Neural cell (in vitro differentiated cells): ENCODE measurements at regions not wholly inside any gene's neighbourhood (a gene's known extent, or its start where the extent isn't known, plus 50 kb on each side); places are given as distances from the start of the nearest gene placed in this dataset.

ENCODE experiments used
- H2AFZ ChIP-seq: fragments of 200-600, 300-800 bp; sonication (generic), shearing (Covaris generic); 2 replicates; pipeline ENCODE4 v1.6.0; 2014; ENCODE audit warnings: low read depth, mild to moderate bottlenecking, antibody characterized with exemption, low read length, moderate library complexity
- H3F3A ChIP-seq: fragments of 200-600 bp; shearing (Covaris generic); 2 replicates; pipeline ENCODE4 v1.6.1; 2016; ENCODE audit warnings: mild to moderate bottlenecking, moderate library complexity, mixed read lengths, antibody characterized with exemption, low read length; ENCODE audit not compliant: insufficient read depth, poor library complexity, severe bottlenecking
- H3K27ac ChIP-seq: fragments of 200-600, 300-800 bp; sonication (generic), shearing (Covaris generic); 2 replicates; pipeline ENCODE4 v1.5.1; 2014; ENCODE audit warnings: mild to moderate bottlenecking, low read length, moderate library complexity
- H3K27me3 ChIP-seq: fragments of 300-800, 200-600 bp; sonication (generic), shearing (Covaris generic); 2 replicates; pipeline ENCODE4 v1.6.0; 2014; ENCODE audit warnings: mild to moderate bottlenecking, low read depth, low read length, moderate library complexity; ENCODE audit not compliant: insufficient read depth
- H3K36me3 ChIP-seq: fragments of 300-800, 200-600 bp; sonication (generic), shearing (Covaris generic); 2 replicates; pipeline ENCODE4 v1.5.1; 2014; ENCODE audit warnings: mild to moderate bottlenecking, antibody characterized with exemption, low read length, moderate library complexity; ENCODE audit not compliant: insufficient read depth
- H3K4me2 ChIP-seq: fragments of 300-800, 200-600 bp; sonication (generic), shearing (Covaris generic); 2 replicates; pipeline ENCODE4 v1.6.0; 2014; ENCODE audit warnings: mild to moderate bottlenecking, low read length
- H3K4me3 ChIP-seq: fragments of 300-800, 200-600 bp; sonication (generic), shearing (Covaris generic); 2 replicates; pipeline ENCODE4 v1.5.1; 2014; ENCODE audit warnings: mild to moderate bottlenecking, low read length, moderate library complexity
- H3K79me2 ChIP-seq: fragments of 200-600 bp; shearing (Covaris generic); replicated peaks from 2 replicates; pipeline ENCODE4 v1.6.0; 2014; ENCODE audit warnings: mild to moderate bottlenecking, low read length, moderate library complexity; ENCODE audit not compliant: insufficient read depth
- H3K9ac ChIP-seq: fragments of 300-800, 200-600 bp; sonication (generic), shearing (Covaris generic); 2 replicates; pipeline ENCODE4 v1.6.1; 2016; ENCODE audit warnings: mild to moderate bottlenecking, low read length, mixed read lengths
- H3K9me2 ChIP-seq: fragments of 200-600 bp; shearing (Covaris generic); 2 replicates; pipeline ENCODE4 v1.6.1; 2016; ENCODE audit warnings: mild to moderate bottlenecking, low read length, mixed read lengths; ENCODE audit not compliant: insufficient read depth
- H3K9me3 ChIP-seq: fragments of 200-600, 300-800 bp; sonication (generic), shearing (Covaris generic); 2 replicates; pipeline ENCODE4 v1.6.1; 2016; ENCODE audit warnings: mild to moderate bottlenecking, mixed run types, low read length, moderate library complexity, mixed read lengths
- H4K20me1 ChIP-seq: fragments of 200-600 bp; shearing (Covaris generic); 2 replicates; pipeline ENCODE4 v1.6.1; 2016; ENCODE audit warnings: mild to moderate bottlenecking, mixed run types; ENCODE audit not compliant: insufficient read depth
- CTCF ChIP-seq: fragments of 450-650 bp; IDR thresholded peaks from 2 replicates; pipeline ENCODE4 v1.5.1; 2014; ENCODE audit warnings: antibody characterized with exemption, mild to moderate bottlenecking, moderate library complexity; ENCODE audit not compliant: poor library complexity, severe bottlenecking
- EP300 ChIP-seq: fragments of 450-650 bp; conservative IDR thresholded peaks from 2 replicates; pipeline ENCODE4 v1.6.1; 2014; ENCODE audit warnings: antibody characterized with exemption, mild to moderate bottlenecking, moderate library complexity; ENCODE audit not compliant: poor library complexity, severe bottlenecking
- EZH2 ChIP-seq: fragments of 200-600, 300-800 bp; shearing (Covaris generic), sonication (generic); IDR thresholded peaks from 2 replicates; pipeline ENCODE4 v1.6.1; 2014; ENCODE audit warnings: antibody characterized with exemption, low read length, borderline replicate concordance, mild to moderate bottlenecking; ENCODE audit not compliant: insufficient read depth, poor library complexity, severe bottlenecking
- MXI1 ChIP-seq: fragments of 450-650 bp; conservative IDR thresholded peaks from 2 replicates; pipeline ENCODE4 v1.6.1; 2014; ENCODE audit warnings: antibody characterized with exemption, mild to moderate bottlenecking; ENCODE audit not compliant: poor library complexity, severe bottlenecking
- POLR2AphosphoS5 ChIP-seq: IDR thresholded peaks from 2 replicates; pipeline ENCODE4 v1.6.1; 2012
- RAD21 ChIP-seq: fragments of 450-650 bp; conservative IDR thresholded peaks from 2 replicates; pipeline ENCODE4 v1.6.1; 2014; ENCODE audit warnings: antibody characterized with exemption, mild to moderate bottlenecking, moderate library complexity
- REST ChIP-seq: IDR thresholded peaks from 2 replicates; pipeline ENCODE4 v1.6.1; 2012; ENCODE audit warnings: borderline replicate concordance
- SMC3 ChIP-seq: fragments of 450-650 bp; conservative IDR thresholded peaks from 2 replicates; pipeline ENCODE4 v1.6.1; 2014; ENCODE audit warnings: antibody characterized with exemption, mild to moderate bottlenecking, moderate library complexity; ENCODE audit not compliant: poor library complexity
- TAF1 ChIP-seq: IDR thresholded peaks from 2 replicates; pipeline ENCODE4 v1.6.1; 2012; ENCODE audit warnings: low read depth

GRCh38 chr9:78860801-78861475 lies 564.0 kb downstream of the PSAT1 start:
- Histone ChIP-seq H3K9me3 (no peaks in the 10 kb centered on the region), H3K9me2 (no peaks in the 10 kb centered on the region), H3F3A (peaks cover 11% of the 10 kb centered on the region), H3K27me3 (no peaks in the 10 kb centered on the region), H3K27ac (peak overlapping the region; percentile 15), H3K4me2 (no peak overlapping the region), H2AFZ (no peak overlapping the region), H3K36me3 (no peaks in the 10 kb centered on the region), H3K9ac (no peak overlapping the region), H3K79me2 (no peaks in the 10 kb centered on the region), H3K4me3 (no peak overlapping the region), H4K20me1 (no peaks in the 10 kb centered on the region)
- TF ChIP-seq CTCF: no peak
- TF ChIP-seq TAF1: no peak
- no peak for TF ChIP-seq EP300
- no peak for TF ChIP-seq POLR2AphosphoS5
- TF ChIP-seq RAD21: no peak
- no peak for TF ChIP-seq MXI1
- TF ChIP-seq EZH2: no peak
- TF ChIP-seq REST: no peak
- TF ChIP-seq SMC3: no peak

GRCh38 chr9:78863531-78863930 lies 566.6 kb downstream of the PSAT1 start:
- Histone ChIP-seq H3K4me2 (no peak overlapping the region), H3K79me2 (no peaks in the 10 kb centered on the region), H3K27me3 (no peaks in the 10 kb centered on the region), H3K4me3 (no peak overlapping the region), H3K27ac (no peak overlapping the region), H3K9ac (no peak overlapping the region), H2AFZ (no peak overlapping the region), H3F3A (peaks cover 4% of the 10 kb centered on the region), H3K9me2 (no peaks in the 10 kb centered on the region), H3K36me3 (no peaks in the 10 kb centered on the region), H4K20me1 (no peaks in the 10 kb centered on the region), H3K9me3 (no peaks in the 10 kb centered on the region)
- TF ChIP-seq CTCF (no peak), SMC3 (no peak), MXI1 (no peak)
